ENCODE measurements at regions not wholly inside any gene's neighbourhood (a gene's known extent, or its start where the extent isn't known, plus 50 kb on each side); places are given as distances from the start of the nearest gene placed in this dataset.

GRCh38 chr20:30599990-30600389 lies 657.5 kb upstream of the DEFB115 start:
- ATAC-seq = no peak
- no peak for TF ChIP-seq ZNF8 (CRISPR knock-in tag; IDR thresholded peaks at IDR 0.05)
- TF ChIP-seq CSRNP3 (CRISPR knock-in tag; IDR thresholded peaks at IDR 0.05) = no peak
- no peak for TF ChIP-seq CREB5 (CRISPR knock-in tag; IDR thresholded peaks at IDR 0.05; ENCODE audit: low read depth)
- no peak for TF ChIP-seq ZFP3 (CRISPR knock-in tag; IDR thresholded peaks at IDR 0.05)
- TF ChIP-seq POU6F1 (CRISPR knock-in tag; IDR thresholded peaks at IDR 0.05; ENCODE audit: borderline replicate concordance, low read depth) = no peak
- no peak for TF ChIP-seq TSHZ2 (CRISPR knock-in tag; IDR thresholded peaks at IDR 0.05)
- no peak for TF ChIP-seq PATZ1 (CRISPR knock-in tag; IDR thresholded peaks at IDR 0.05; ENCODE audit: borderline replicate concordance)
- TF ChIP-seq ZNF70 (CRISPR knock-in tag; IDR thresholded peaks at IDR 0.05) = no peak
- TF ChIP-seq ZC3H10 (CRISPR knock-in tag; IDR thresholded peaks at IDR 0.05) = no peak
- no peak for TF ChIP-seq OSR1 (CRISPR knock-in tag; IDR thresholded peaks at IDR 0.05)
- TF ChIP-seq ARNTL (CRISPR knock-in tag; IDR thresholded peaks at IDR 0.05; ENCODE audit: borderline replicate concordance, low read depth) = no peak
- no peak for TF ChIP-seq SNAI2 (CRISPR knock-in tag; IDR thresholded peaks at IDR 0.05)
- no peak for TF ChIP-seq ZNF565 (CRISPR knock-in tag; conservative IDR thresholded peaks at IDR 0.05; ENCODE audit: low read depth)
- TF ChIP-seq PPARA (CRISPR knock-in tag; IDR thresholded peaks at IDR 0.05; ENCODE audit: borderline replicate concordance) = no peak
- TF ChIP-seq TCF4 (CRISPR knock-in tag; IDR thresholded peaks at IDR 0.05; ENCODE audit: borderline replicate concordance) = no peak
- no peak for TF ChIP-seq ISL1 (CRISPR knock-in tag; IDR thresholded peaks at IDR 0.05)
- TF ChIP-seq GLIS3 (CRISPR knock-in tag; IDR thresholded peaks at IDR 0.05) = no peak

GRCh38 chr20:30601974-30602373 lies 655.5 kb upstream of the DEFB115 start:
- no peak for ATAC-seq
- TF ChIP-seq TCF4 (CRISPR knock-in tag; IDR thresholded peaks at IDR 0.05; ENCODE audit: borderline replicate concordance) (no peak), ARNTL (CRISPR knock-in tag; IDR thresholded peaks at IDR 0.05; ENCODE audit: borderline replicate concordance, low read depth) (no peak), ZFP30 (CRISPR knock-in tag; IDR thresholded peaks at IDR 0.05) (no peak), CSDC2 (CRISPR knock-in tag; IDR thresholded peaks at IDR 0.05) (no peak), PATZ1 (CRISPR knock-in tag; IDR thresholded peaks at IDR 0.05; ENCODE audit: borderline replicate concordance) (no peak), ZNF565 (CRISPR knock-in tag; conservative IDR thresholded peaks at IDR 0.05; ENCODE audit: low read depth) (no peak), CSRNP3 (CRISPR knock-in tag; IDR thresholded peaks at IDR 0.05) (no peak), POU6F1 (CRISPR knock-in tag; IDR thresholded peaks at IDR 0.05; ENCODE audit: borderline replicate concordance, low read depth) (no peak), RARB (CRISPR knock-in tag; IDR thresholded peaks at IDR 0.05) (no peak), ZNF8 (CRISPR knock-in tag; IDR thresholded peaks at IDR 0.05) (no peak), CREB5 (CRISPR knock-in tag; IDR thresholded peaks at IDR 0.05; ENCODE audit: low read depth) (no peak), ZNF70 (CRISPR knock-in tag; IDR thresholded peaks at IDR 0.05) (no peak), ESRRG (CRISPR knock-in tag; IDR thresholded peaks at IDR 0.05) (no peak), GLIS3 (CRISPR knock-in tag; IDR thresholded peaks at IDR 0.05) (no peak), ISL1 (CRISPR knock-in tag; IDR thresholded peaks at IDR 0.05) (no peak), OSR1 (CRISPR knock-in tag; IDR thresholded peaks at IDR 0.05) (no peak), ZFP3 (CRISPR knock-in tag; IDR thresholded peaks at IDR 0.05) (no peak), ZC3H10 (CRISPR knock-in tag; IDR thresholded peaks at IDR 0.05) (no peak), SNAI2 (CRISPR knock-in tag; IDR thresholded peaks at IDR 0.05) (no peak)
